NB4 (cell line): ENCODE measurements at regions not wholly inside any gene's neighbourhood (a gene's known extent, or its start where the extent isn't known, plus 50 kb on each side); places are given as distances from the start of the nearest gene placed in this dataset.

Experiments used
- CTCF ChIP-seq: IDR thresholded peaks from one replicate; pipeline ENCODE4 v1.5.1; 2012; ENCODE audit warnings: low read depth, low read length
- MAX ChIP-seq: IDR thresholded peaks from 2 replicates; pipeline ENCODE4 v1.6.1; 2011; ENCODE audit warnings: low read depth, low read length
- MYC ChIP-seq: IDR thresholded peaks from 2 replicates; pipeline ENCODE4 v1.6.1; 2011; ENCODE audit warnings: low read depth, low read length
- POLR2A ChIP-seq: IDR thresholded peaks from 2 replicates; pipeline ENCODE4 v1.6.1; 2011; ENCODE audit warnings: mild to moderate bottlenecking; ENCODE audit not compliant: insufficient read length; ENCODE audit errors: extremely low read depth

- TF ChIP-seq CTCF = no peak
- no peak for TF ChIP-seq POLR2A
- no peak for TF ChIP-seq MYC
- TF ChIP-seq MAX = no peak
Observed at GRCh38 chr13:57409121-57409520, 222.4 kb upstream of the PCDH17 start.
